ENCODE measurements at regions not wholly inside any gene's neighbourhood (a gene's known extent, or its start where the extent isn't known, plus 50 kb on each side); places are given as distances from the start of the nearest gene placed in this dataset.
"Not testable (repeated sequence)": the region's sequence is repeated elsewhere in the genome, so short reads cannot be mapped to it uniquely, and the experiment has no call there.

DNA sequence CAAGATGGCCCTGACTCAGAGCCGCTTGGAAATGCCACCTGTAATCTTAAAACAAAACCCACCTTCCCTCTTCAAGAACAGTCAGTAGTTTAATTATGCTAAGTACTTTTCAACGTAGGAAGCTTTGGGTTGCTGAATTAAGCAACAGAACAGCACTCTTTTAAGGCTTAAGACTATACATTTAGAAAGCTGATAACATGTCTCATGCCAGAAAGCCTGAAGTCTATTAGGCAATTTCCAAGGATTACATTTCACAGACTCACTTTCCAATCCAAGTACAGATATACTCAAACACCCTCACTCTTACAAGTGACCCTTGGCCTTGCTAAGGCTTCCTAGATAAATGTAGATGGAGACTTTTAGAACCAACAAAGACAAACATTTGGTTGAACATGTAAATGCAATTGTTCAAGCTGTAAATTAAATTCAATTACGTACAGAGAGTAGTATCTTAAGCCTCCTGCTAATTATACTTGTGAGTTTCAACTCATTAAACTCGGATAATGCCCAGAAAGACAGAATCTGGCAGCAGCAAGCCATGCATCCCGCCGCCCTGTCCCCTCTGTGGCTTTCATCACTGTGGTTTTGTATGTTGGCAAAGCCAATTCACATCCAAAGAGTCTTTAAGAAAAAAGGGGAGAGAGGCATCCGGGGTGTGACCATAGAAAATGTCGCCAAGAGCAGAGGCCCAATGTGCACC lies 283.1 kb upstream of the NRP1 start:
- Mint-ChIP-seq H3K27me3 (no peaks in the 10 kb centered on the region), H3K4me3 (no peak overlapping the region), H3K4me1 (no peaks in the 10 kb centered on the region), H3K9me3 (peaks cover 13% of the 10 kb centered on the region), H3K36me3 (no peaks in the 10 kb centered on the region), H3K27ac (no peak overlapping the region)
- no peak for ATAC-seq

DNA sequence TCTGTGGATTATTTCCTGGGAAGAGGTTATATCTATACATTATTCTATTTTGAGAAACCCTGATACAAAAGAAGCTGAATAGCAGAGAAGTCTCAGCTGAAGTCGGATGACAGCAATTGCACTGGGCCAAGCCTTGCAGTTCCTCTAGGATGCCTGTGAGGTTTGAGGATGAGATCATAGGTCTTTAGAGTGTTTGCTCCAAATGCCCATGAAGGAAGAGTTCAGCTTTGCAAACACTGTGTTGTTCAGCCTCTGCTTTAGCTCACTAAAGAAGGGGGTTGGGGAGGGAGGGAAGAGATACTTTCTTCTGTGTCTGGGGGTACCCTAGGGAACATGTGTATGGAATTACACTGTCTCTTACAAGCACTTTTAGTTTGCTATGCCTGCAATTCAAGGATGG lies 282.5 kb upstream of the NRP1 start:
- ATAC-seq: no peak
- Mint-ChIP-seq H3K4me3 (no peak overlapping the region), H3K27ac (no peak overlapping the region), H3K9me3 (peaks cover 13% of the 10 kb centered on the region), H3K36me3 (no peaks in the 10 kb centered on the region), H3K4me1 (no peaks in the 10 kb centered on the region), H3K27me3 (no peaks in the 10 kb centered on the region)

DNA sequence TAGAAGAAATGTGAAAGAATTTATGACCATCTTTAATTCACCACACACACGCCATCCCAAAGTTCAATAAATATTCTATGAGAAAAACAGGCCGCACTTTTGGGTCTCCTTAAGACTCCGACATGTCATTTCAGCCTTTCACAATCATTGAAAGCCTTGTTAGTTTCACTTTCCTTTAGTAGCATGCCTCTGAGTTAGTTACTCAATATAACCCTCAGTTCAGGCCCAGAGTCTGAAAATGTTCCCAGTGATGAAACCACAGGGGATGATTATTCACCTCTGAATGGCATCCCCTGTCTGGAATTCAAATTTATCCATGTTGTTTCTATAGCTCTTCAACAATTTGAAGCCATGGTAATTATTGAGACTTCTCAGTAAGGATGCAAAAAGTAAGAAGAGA lies 278.1 kb upstream of the NRP1 start:
- H3K36me3 Mint-ChIP-seq: no peaks in the 10 kb centered on the region
- ATAC-seq: no peak
- H3K4me1 Mint-ChIP-seq: no peaks in the 10 kb centered on the region
- peaks cover 17% of the 10 kb centered on the region for H3K9me3 Mint-ChIP-seq
- H3K27me3 Mint-ChIP-seq: no peaks in the 10 kb centered on the region
- H3K4me3 Mint-ChIP-seq: no peak overlapping the region
- no peak overlapping the region for H3K27ac Mint-ChIP-seq

DNA sequence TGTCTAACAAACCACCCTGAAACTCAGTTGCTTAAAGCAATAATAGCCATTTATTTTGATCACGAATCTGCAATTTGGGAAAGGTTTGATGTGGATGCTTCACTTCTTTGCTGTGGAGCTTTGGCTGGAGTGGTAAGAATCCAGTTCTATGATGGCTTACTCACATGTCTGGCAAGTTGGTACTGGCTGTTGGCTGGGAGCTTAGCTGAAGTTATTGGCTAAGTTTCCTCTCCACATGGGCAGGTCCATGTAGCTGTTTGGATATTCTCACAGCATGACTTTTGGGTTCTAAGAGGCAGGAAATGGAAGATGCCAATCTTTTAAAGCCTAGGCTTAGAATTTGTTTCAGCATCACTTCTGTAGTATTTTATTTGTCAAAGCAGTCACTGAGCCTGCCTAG lies 277.6 kb upstream of the NRP1 start:
- no peak overlapping the region for H3K4me3 Mint-ChIP-seq
- peaks cover 17% of the 10 kb centered on the region for H3K9me3 Mint-ChIP-seq
- no peak overlapping the region for H3K27ac Mint-ChIP-seq
- ATAC-seq: no peak
- no peaks in the 10 kb centered on the region for H3K36me3 Mint-ChIP-seq
- no peaks in the 10 kb centered on the region for H3K27me3 Mint-ChIP-seq
- H3K4me1 Mint-ChIP-seq: no peaks in the 10 kb centered on the region

DNA sequence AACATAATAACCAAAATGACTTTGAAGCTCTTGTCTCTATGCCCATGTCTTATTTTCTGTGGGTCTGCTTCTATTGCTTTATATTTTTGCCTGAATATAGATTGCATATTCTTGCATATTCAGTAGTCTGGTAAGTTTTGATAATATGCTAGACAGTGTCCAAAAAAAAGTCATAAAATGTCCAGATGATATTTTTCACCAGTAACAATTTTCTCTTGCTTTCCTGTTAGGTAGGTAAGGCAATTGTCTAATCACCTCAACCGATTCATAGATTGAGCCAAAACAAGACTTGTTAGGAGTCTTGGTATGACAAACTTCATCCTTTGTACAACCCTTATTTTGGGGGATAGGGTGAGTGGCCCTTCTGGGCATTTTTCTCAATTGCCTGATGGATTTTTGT lies 277.0 kb upstream of the NRP1 start:
- Mint-ChIP-seq H3K27me3 (no peaks in the 10 kb centered on the region), H3K4me1 (no peaks in the 10 kb centered on the region), H3K36me3 (no peaks in the 10 kb centered on the region), H3K27ac (no peak overlapping the region), H3K9me3 (peaks cover 20% of the 10 kb centered on the region), H3K4me3 (no peak overlapping the region)
- ATAC-seq: no peak

DNA sequence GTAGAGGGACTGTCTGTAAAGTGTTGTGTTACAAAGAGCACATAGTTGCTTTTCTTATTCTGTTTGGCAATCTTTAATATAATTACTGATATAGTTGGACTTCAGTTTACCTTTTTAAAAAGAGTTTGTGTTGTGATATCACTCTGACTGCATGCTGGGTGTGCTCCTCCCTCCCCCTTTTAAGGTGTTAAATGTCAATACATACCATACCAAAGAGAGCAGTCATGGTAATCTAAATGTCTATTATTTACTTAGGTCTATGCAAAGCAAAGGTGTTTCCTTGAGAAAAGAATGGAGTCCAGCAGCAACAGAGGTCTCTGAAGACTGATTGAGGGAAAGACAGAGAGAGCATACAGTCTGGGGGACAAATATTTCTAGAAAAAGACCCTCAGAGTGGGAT lies 275.1 kb upstream of the NRP1 start:
- Mint-ChIP-seq H3K9me3 (peaks cover 21% of the 10 kb centered on the region), H3K27me3 (no peaks in the 10 kb centered on the region), H3K36me3 (no peaks in the 10 kb centered on the region), H3K4me1 (no peaks in the 10 kb centered on the region), H3K4me3 (no peak overlapping the region), H3K27ac (no peak overlapping the region)
- no peak for ATAC-seq

DNA sequence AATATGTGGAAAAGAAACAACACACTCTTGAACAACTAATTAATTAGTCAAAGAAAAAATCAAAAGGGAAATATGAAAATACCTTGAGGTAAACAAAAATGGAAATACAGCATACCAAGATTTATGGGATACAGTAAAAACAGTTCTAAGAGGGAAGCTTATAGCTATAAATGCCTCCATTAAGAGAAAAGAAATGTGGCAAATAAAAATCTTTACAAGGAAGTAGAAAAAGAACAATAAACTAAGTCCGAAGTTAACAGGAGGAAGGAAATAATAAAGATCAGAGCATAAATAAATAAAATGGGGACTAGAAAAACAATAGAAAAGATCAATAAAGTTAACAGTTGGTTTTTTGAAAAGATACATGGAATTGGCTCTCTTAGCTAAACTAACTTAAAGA lies 267.8 kb upstream of the NRP1 start:
- Mint-ChIP-seq H3K27me3 (no peaks in the 10 kb centered on the region), H3K9me3 (peaks cover 12% of the 10 kb centered on the region), H3K4me3 (no peak overlapping the region), H3K4me1 (no peaks in the 10 kb centered on the region), H3K36me3 (no peaks in the 10 kb centered on the region), H3K27ac (no peak overlapping the region)
- ATAC-seq: no peak

DNA sequence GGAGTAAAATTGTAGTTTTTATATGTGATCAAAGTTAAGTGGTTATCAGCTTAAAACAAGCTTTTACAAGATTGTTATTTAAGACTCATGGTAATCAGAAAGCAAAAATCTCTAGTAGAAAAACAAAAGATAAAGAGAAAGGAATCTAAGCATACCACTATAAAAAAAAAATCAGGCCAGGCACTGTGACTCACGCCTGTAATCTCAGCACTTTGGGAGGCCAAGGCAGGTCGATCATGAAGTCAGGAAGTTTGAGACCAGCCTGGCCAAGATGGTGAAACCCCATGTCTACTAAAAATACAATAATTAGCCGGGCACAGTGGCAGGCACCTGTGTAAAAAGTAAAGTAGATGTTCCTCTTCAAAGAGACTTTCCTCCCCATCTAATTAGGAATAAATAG lies 265.9 kb upstream of the NRP1 start:
- H3K9me3 Mint-ChIP-seq: peaks cover 8% of the 10 kb centered on the region
- no peaks in the 10 kb centered on the region for H3K36me3 Mint-ChIP-seq
- H3K27ac Mint-ChIP-seq: no peak overlapping the region
- ATAC-seq: no peak
- H3K27me3 Mint-ChIP-seq: no peaks in the 10 kb centered on the region
- H3K4me3 Mint-ChIP-seq: no peak overlapping the region
- H3K4me1 Mint-ChIP-seq: no peaks in the 10 kb centered on the region

DNA sequence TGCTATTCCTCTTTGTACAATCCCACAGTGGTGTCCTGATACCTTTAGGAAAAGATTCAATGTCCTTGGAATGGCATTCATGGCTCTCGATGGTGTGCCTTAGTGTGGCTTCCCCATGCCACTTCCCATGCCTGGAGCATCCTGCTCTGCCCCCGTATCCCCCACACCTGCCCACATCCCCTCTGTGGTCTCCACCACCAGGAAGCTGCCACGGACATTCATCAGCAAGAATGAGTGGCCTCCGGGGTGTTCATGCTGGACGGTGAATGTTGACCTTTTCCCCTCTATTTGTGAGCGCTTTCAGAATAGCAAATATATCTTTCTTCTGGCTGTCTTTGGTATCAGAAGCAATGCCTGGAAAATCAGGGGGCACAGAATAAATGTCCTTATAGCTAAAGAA lies 262.0 kb upstream of the NRP1 start:
- Mint-ChIP-seq H3K27me3 (no peaks in the 10 kb centered on the region), H3K4me1 (no peaks in the 10 kb centered on the region), H3K27ac (no peak overlapping the region), H3K36me3 (no peaks in the 10 kb centered on the region), H3K4me3 (no peak overlapping the region), H3K9me3 (peaks cover 5% of the 10 kb centered on the region)
- ATAC-seq: no peak

DNA sequence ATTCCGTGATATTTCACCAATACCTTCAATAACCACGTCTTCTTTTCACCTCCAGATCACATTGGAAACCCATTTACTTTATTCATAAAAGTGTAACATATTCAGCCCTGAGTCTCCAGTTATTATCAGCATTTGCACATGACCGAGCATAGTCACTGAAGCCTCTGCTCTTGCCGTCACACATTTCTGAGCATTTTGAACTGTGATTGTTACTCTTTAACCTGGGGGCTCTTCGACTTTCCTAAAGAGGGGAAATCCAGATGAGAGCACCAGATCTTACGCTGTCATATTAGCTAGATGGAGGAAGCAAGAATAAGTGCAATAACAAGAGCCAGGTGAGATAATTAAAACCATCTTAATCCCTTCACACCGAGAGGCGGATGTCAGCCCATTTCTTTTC lies 260.0 kb upstream of the NRP1 start:
- H3K27ac Mint-ChIP-seq: no peak overlapping the region
- no peaks in the 10 kb centered on the region for H3K36me3 Mint-ChIP-seq
- H3K4me3 Mint-ChIP-seq: no peak overlapping the region
- no peaks in the 10 kb centered on the region for H3K4me1 Mint-ChIP-seq
- H3K27me3 Mint-ChIP-seq: no peaks in the 10 kb centered on the region
- ATAC-seq: no peak
- peaks cover 5% of the 10 kb centered on the region for H3K9me3 Mint-ChIP-seq

DNA sequence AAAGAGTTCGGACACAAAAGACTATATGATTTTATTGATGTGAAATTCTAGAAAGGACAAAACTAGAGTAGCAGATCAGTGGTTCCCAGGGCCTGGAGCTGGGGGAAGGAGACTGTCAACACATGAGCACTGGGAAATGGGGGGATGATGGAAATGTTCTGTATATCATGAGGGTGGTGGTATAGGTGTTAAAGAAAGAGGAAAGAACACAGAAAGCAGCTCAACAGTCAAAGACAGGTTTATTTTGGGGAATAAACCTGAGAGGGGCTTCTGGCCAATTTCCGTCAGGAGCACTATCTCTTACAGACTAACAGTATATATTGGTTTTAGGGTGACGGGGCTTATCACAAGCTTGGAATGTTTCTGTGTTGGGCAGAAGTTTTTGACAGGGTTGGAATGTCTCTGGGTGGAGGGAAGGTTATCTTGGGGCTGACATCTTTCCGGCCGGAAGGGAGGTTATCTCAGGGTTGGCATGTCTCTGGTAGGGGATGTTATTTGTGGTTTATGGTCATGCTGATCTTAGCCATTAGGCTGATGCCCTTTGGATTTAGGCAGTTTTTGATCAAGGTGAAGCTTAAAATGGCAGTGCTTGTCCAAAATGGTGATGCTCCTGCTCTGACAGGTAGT lies 254.6 kb upstream of the NRP1 start:
- no peaks in the 10 kb centered on the region for H3K4me1 Mint-ChIP-seq
- peaks cover 10% of the 10 kb centered on the region for H3K9me3 Mint-ChIP-seq
- ATAC-seq: no peak
- H3K27me3 Mint-ChIP-seq: no peaks in the 10 kb centered on the region
- no peak overlapping the region for H3K4me3 Mint-ChIP-seq
- H3K27ac Mint-ChIP-seq: no peak overlapping the region
- no peaks in the 10 kb centered on the region for H3K36me3 Mint-ChIP-seq

DNA sequence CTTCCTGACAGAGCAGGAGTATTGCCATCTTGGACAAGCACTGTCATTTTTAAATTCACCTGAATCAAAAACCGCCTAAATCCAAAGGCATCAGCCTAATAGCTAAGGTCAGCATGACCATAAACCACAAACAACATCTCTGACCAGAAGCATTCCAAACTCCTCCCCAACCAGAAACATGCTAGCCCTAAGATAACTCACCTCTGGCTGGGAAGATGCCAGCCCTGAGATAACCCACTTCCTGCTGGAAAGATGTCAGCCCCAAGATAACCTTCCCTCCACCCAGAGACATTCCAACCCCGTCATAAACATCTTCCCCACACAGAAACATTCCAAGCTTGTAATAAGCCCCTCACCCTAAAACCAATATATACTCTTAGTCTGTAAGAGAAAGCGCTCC lies 250.1 kb upstream of the NRP1 start:
- H3K4me1 Mint-ChIP-seq, H3K4me3 Mint-ChIP-seq, H3K27ac Mint-ChIP-seq, H3K36me3 Mint-ChIP-seq, ATAC-seq, H3K27me3 Mint-ChIP-seq: not testable (repeated sequence)
- peaks cover 10% of the 10 kb centered on the region for H3K9me3 Mint-ChIP-seq

DNA sequence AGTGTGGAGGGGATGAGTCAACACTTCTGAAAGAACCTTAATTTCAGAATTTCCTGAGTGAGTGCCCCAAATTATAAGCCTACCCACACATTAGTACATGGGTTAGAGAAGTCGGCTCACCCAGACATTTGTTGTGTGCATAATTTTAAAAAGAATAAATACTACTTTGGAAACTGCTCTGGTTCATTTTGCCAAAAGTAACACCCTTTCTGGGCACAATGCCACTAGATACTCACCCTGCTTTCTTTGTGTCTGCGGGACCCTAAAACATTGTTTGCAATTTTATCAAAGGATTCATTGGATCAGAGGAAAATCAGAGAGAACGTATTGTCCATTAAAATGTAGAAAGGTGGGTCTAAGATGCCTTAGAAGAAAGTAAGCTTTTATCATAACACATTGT lies 245.5 kb upstream of the NRP1 start:
- H3K4me3 Mint-ChIP-seq: no peak overlapping the region
- H3K36me3 Mint-ChIP-seq: no peaks in the 10 kb centered on the region
- no peak overlapping the region for H3K27ac Mint-ChIP-seq
- no peaks in the 10 kb centered on the region for H3K4me1 Mint-ChIP-seq
- no peak for ATAC-seq
- H3K9me3 Mint-ChIP-seq: peaks cover 3% of the 10 kb centered on the region
- no peaks in the 10 kb centered on the region for H3K27me3 Mint-ChIP-seq

DNA sequence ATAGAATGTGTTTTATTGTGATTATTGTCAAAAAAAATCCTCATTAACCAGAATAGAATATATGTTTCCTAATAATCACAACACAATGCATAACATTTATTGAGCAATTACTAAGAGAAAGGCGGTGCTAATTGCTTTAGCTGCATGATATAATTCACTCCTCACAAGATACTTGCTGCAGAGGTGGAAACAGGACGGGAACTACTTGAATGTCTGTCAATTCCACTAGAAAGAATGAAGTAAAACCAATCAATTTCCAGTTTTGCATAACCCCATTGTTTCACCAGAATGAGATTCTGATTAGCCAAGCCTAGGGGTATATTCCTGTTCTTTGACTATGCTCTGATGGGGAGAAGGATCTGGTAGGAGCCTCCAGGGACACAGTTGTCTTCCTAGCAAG lies 239.1 kb upstream of the NRP1 start:
- Mint-ChIP-seq H3K9me3 (peaks cover 3% of the 10 kb centered on the region), H3K36me3 (no peaks in the 10 kb centered on the region), H3K27ac (no peak overlapping the region), H3K4me1 (no peaks in the 10 kb centered on the region), H3K4me3 (no peak overlapping the region), H3K27me3 (no peaks in the 10 kb centered on the region)
- ATAC-seq: no peak

DNA sequence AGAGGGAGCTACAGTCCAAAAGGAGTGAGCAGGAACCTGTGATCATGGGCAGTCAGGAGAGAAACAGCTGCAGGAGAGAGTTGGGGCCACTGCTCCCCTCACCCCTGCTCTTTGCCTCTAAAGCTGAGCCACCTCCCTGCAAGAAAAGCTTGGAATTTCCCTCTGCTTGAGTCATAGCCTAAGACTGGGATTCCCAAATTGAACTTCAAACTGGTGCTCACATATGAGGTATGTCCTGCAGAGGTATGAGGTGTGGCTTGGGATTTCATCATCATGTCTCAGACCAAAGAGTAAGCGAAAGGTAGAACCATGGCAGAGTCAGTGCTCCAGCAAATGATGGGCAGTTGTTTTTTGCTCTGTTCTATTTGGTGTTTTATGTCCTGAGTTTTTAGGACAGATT lies 237.1 kb upstream of the NRP1 start:
- no peaks in the 10 kb centered on the region for H3K4me1 Mint-ChIP-seq
- H3K36me3 Mint-ChIP-seq: no peaks in the 10 kb centered on the region

DNA sequence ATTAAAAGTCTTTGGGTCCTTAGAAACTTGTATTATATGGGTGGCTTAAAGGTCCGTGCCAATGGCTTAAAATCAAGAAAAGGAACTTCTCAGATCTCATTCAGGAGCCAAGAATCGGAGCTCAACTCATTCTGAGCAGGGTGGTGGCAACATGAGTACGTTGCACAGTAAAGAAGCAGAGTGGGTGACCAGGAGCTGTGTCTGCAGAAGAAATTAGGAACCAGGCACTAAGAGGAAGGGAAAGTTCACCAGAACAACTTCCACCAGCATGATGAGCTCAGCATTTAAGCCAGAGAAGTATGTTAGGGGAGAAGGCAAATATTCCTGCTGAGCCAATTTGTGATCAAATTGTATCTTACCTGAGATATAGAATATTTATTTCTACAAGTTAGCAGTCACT lies 236.0 kb upstream of the NRP1 start:
- Mint-ChIP-seq H3K27me3 (no peaks in the 10 kb centered on the region), H3K4me3 (no peak overlapping the region), H3K36me3 (no peaks in the 10 kb centered on the region), H3K27ac (no peak overlapping the region), H3K9me3 (no peaks in the 10 kb centered on the region), H3K4me1 (no peaks in the 10 kb centered on the region)
- ATAC-seq: no peak

More for the DNA sequence above, 237.1 kb upstream of the NRP1 start:
- no peaks in the 10 kb centered on the region for H3K27me3 Mint-ChIP-seq
- H3K27ac Mint-ChIP-seq: no peak overlapping the region
- H3K4me3 Mint-ChIP-seq: no peak overlapping the region
- H3K9me3 Mint-ChIP-seq: no peaks in the 10 kb centered on the region
- ATAC-seq: no peak

All from stimulated activated memory B cell treated with anti-CD40 and anti-IgM and Interleukin-4, amounts not matched to agents 10 μg/mL and 1 μg/mL and 100 μg/mL, for 72 hours (primary cell).